Epithelial cell of esophagus (primary cell): ENCODE measurements at regions not wholly inside any gene's neighbourhood (a gene's known extent, or its start where the extent isn't known, plus 50 kb on each side); places are given as distances from the start of the nearest gene placed in this dataset.
A peak's percentile ranks its signal among the peaks of the same experiment; 100 is the strongest.

Source experiments
- DNase-seq: peaks from one replicate; pipeline ENCODE4 v3.0.0; 2010; ENCODE audit warnings: low read depth
- H3K4me3 ChIP-seq: 2 replicates; pipeline ENCODE4 v1.5.1; 2011; ENCODE audit warnings: mild to moderate bottlenecking, low read length, control low read depth
- TF ChIP-seq, protein P1 (sequence below): IDR thresholded peaks from 2 replicates; pipeline ENCODE4 v1.5.1; 2011; ENCODE audit warnings: low read depth, mild to moderate bottlenecking, low read length, control low read depth, inconsistent platforms; ENCODE audit not compliant: insufficient read depth; ENCODE audit errors: missing control alignments

DNA sequence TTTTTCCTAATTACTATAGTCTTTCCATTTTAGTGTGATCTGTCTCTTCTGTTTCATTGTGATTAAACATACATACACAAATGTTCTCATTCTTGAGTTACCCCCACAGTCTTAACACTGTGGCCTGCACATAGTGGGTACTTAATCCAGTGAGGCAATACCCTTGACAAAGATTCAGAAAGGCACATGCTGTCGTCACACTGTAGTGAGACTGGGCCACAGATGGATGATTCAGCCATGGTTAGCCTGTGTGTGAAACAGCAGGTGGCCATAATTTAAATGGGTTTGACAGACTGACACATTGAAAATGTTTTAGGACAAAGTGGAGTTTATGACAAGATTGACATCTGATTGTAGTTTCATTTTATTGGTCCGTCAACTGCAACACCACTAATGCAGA is 313.1 kb downstream of the C11orf87 start:
- TF ChIP-seq, protein P1, sequence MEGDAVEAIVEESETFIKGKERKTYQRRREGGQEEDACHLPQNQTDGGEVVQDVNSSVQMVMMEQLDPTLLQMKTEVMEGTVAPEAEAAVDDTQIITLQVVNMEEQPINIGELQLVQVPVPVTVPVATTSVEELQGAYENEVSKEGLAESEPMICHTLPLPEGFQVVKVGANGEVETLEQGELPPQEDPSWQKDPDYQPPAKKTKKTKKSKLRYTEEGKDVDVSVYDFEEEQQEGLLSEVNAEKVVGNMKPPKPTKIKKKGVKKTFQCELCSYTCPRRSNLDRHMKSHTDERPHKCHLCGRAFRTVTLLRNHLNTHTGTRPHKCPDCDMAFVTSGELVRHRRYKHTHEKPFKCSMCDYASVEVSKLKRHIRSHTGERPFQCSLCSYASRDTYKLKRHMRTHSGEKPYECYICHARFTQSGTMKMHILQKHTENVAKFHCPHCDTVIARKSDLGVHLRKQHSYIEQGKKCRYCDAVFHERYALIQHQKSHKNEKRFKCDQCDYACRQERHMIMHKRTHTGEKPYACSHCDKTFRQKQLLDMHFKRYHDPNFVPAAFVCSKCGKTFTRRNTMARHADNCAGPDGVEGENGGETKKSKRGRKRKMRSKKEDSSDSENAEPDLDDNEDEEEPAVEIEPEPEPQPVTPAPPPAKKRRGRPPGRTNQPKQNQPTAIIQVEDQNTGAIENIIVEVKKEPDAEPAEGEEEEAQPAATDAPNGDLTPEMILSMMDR = no peak
- DNase-seq = no peak
- no peak overlapping the region for H3K4me3 ChIP-seq

DNA sequence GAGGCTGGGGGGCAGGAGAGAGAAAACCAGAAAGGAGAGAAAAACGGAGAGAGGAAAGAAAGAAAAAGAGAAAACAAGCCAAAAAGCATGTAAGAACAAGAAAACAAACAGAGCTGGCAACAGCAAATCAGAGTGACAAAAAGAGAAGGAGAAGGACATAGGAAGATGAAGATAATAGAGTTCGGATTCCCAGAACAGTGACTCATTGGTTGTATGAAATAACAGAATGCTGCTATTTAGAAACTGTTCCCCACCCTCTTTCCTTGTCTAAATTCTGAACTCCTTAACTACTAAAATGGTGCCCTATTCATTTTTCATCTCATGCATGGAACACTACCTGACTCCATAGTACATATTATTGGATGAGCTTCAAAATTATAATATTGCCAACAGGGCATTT is 317.4 kb downstream of the C11orf87 start:
- DNase-seq = peak; percentile 5
- no peak overlapping the region for H3K4me3 ChIP-seq
- TF ChIP-seq, protein P1 = no peak

DNA sequence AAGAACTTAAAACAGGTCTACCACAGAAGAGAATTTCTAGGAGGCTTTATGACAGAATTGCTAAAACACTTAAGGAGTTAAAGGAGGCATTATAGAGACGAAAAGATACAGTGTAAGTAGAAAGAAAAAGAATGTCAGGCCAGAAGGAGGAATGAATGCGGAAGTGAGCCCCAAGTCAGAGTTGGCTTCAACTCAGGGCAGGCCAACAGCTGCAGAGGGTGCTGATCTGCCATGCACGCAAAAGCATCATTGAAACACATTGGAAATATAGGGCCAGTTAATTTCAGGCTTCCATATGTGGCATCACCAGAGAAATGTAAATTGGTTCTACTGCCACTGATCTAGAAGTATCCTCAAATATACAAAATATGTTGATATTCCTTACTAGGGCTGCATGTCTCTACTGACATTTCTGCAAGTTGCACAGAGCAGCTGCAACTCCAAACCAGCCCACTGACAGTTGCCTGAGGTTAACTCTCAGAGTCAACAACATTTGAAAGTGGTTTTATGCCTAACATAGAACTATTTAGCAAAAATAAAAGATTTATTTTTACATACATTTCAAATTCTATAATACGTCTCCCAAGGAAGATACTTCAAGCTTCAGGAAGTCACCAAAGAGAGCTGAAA is 324.1 kb downstream of the C11orf87 start:
- no peak for DNase-seq
- H3K4me3 ChIP-seq = no peak overlapping the region
- TF ChIP-seq, protein P1 = no peak

DNA sequence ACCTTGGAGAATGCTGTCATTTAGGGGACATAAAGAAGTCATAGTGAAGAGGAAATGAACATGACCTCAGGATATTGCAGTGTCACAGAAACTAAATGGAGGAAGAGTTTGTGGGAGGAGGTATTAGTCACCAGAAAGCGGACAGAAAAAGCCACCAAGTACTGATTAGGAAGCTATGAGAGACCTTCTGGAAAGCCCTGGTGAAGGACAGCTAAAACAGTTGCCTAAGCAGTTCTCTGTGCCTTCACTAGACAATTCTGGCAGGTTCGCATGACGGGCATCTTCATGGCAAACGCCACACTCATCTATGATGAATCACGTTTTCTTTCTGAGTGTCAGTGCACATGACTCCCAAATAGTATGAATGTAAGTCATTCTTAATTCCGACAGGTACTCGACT is 325.8 kb downstream of the C11orf87 start:
- TF ChIP-seq, protein P1 = no peak
- DNase-seq = peak; percentile 31
- H3K4me3 ChIP-seq = no peak overlapping the region

DNA sequence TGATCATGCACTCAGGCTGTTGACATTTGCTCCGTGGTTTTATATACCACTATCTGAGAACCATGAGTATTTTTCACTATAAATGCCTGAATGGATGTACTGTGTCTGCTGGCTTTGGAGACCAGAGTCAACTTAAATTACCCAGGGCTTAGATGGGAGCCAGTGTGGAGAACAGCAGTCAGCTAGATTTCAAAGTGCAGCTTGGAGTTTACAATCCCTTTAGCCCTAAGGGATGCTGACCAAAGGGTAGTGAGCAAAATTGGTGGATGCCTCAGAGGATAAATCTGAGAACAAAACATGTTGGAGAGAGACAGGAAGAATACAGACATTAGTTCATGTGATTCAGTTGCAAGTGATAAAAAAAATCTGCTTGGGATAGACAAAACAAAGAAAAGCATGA is 327.5 kb downstream of the C11orf87 start:
- DNase-seq = no peak
- TF ChIP-seq, protein P1 = no peak
- no peak overlapping the region for H3K4me3 ChIP-seq

DNA sequence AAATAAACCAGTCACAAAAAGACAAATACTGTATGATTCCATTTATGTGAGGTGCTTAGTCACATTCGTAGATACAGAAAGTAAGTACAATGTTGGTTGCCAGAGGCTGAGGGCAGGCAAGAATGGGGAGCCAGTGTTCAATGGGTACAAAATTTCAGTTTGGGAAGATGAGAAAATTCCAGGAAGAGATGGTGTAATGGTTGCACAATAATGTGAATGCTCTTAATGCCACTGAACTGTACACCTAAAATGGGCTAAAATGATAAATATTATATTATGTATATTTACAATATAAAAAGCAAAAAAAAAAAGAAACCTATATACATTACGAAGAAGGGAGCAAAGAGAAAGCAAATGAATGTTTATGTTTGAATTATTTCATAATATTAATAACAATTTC is 329.0 kb downstream of the C11orf87 start:
- no peak overlapping the region for H3K4me3 ChIP-seq
- no peak for DNase-seq
- TF ChIP-seq, protein P1 = no peak

DNA sequence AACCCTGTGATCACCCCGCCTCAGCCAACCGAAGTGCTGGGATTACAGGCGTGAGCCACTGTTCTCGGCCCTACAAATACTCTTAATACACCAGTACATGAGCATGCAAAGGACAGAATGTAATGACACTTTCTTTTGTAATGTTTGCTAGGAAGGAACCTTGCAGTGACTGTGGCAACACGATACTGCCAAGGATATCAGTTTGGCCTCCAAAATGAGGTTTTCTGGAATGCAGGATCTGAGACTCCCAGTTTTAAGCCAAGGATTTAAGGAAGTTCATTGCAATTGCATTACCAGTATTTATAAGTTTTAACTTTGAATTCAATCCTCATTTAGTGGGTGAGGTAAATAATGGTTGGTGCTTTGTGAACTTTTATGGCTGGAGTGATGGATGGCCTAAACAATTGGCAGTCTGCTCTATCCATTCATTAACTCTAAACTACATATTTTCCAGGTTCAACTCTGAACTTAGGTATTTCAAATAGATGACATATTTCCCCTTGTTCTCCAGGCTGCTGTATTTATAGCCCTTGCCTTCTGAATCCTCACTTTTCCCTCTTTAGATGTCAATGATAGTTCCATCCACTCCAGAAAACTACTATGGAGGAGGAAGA is 330.3 kb downstream of the C11orf87 start:
- no peak for DNase-seq
- TF ChIP-seq, protein P1 = no peak

More for the DNA sequence above, 330.3 kb downstream of the C11orf87 start:
- H3K4me3 ChIP-seq = no peak overlapping the region
